ENCODE measurements at regions not wholly inside any gene's neighbourhood (a gene's known extent, or its start where the extent isn't known, plus 50 kb on each side); places are given as distances from the start of the nearest gene placed in this dataset.
A peak's percentile ranks its signal among the peaks of the same experiment; 100 is the strongest.

- DNase-seq = no peak
Measured at GRCh38 chr2:58913082-58913726, 672.1 kb upstream of the FANCL start.

GRCh38 chr2:58911877-58912276 lies 670.8 kb upstream of the FANCL start:
- DNase-seq = no peak

- no peak for DNase-seq
Measured at GRCh38 chr2:58908501-58909154, 667.5 kb upstream of the FANCL start.

- no peak for DNase-seq
Measured at GRCh38 chr2:58907644-58908043, 666.5 kb upstream of the FANCL start.

- no peak for DNase-seq
Measured at GRCh38 chr2:58906081-58906645, 665.0 kb upstream of the FANCL start.

- DNase-seq = no peak
Measured at GRCh38 chr2:58904095-58904494, 663.0 kb upstream of the FANCL start.

GRCh38 chr2:58903427-58903826 lies 662.3 kb upstream of the FANCL start:
- DNase-seq = no peak

- no peak for DNase-seq
Measured at GRCh38 chr2:58900246-58901027, 659.3 kb upstream of the FANCL start.

GRCh38 chr2:58899692-58900091 lies 658.6 kb upstream of the FANCL start:
- DNase-seq = peak; percentile 16

- DNase-seq = no peak
Measured at GRCh38 chr2:58896638-58897037, 655.5 kb upstream of the FANCL start.

GRCh38 chr2:58895857-58896256 lies 654.7 kb upstream of the FANCL start:
- no peak for DNase-seq

- no peak for DNase-seq
Measured at GRCh38 chr2:58893656-58894351, 652.7 kb upstream of the FANCL start.

- no peak for DNase-seq
Measured at GRCh38 chr2:58891828-58892377, 650.8 kb upstream of the FANCL start.

- no peak for DNase-seq
Measured at GRCh38 chr2:58890865-58891525, 649.9 kb upstream of the FANCL start.

- DNase-seq = no peak
Measured at GRCh38 chr2:58886009-58886408, 644.9 kb upstream of the FANCL start.

- DNase-seq = no peak
Measured at GRCh38 chr2:58879834-58880233, 638.7 kb upstream of the FANCL start.

GRCh38 chr2:58878778-58879177 lies 637.7 kb upstream of the FANCL start:
- DNase-seq = no peak

- DNase-seq = no peak
Measured at GRCh38 chr2:58876126-58876525, 635.0 kb upstream of the FANCL start.

- no peak for DNase-seq
Measured at GRCh38 chr2:58875436-58875835, 634.3 kb upstream of the FANCL start.

- no peak for DNase-seq
Measured at GRCh38 chr2:58871469-58872142, 630.5 kb upstream of the FANCL start.

- DNase-seq = no peak
Measured at GRCh38 chr2:58870704-58871103, 629.6 kb upstream of the FANCL start.

- no peak for DNase-seq
Measured at GRCh38 chr2:58866946-58867345, 625.8 kb upstream of the FANCL start.

Measured in amniotic stem cell (primary cell).